DND-41 (cell line): ENCODE measurements at regions not wholly inside any gene's neighbourhood (a gene's known extent, or its start where the extent isn't known, plus 50 kb on each side); places are given as distances from the start of the nearest gene placed in this dataset.
A peak's percentile ranks its signal among the peaks of the same experiment; 100 is the strongest.

ENCODE experiments used
- ATAC-seq: fragments of 200-7000 bp; cut with Tn5 transposase; 3 replicates; pipeline ENCODE4 v1.9.1; 2021; ENCODE audit warnings: low read depth; ENCODE audit not compliant: insufficient read depth
- DNase-seq: peaks from one replicate; pipeline ENCODE4 v3.0.0-alpha.2; 2020
- H2AFZ ChIP-seq: 2 replicates; pipeline ENCODE4 v1.6.0; 2012; ENCODE audit warnings: low read depth, low read length
- H3K27ac ChIP-seq: 2 replicates; pipeline ENCODE4 v1.5.1; 2012; ENCODE audit warnings: low read length, inconsistent platforms
- H3K27me3 ChIP-seq: fragments of 200-600 bp; sonication (generic); 2 replicates; pipeline ENCODE4 v1.6.0; 2012; ENCODE audit warnings: low read length, mild to moderate bottlenecking, inconsistent platforms; ENCODE audit not compliant: insufficient read depth, poor library complexity
- H3K36me3 ChIP-seq: 2 replicates; pipeline ENCODE4 v1.5.1; 2012; ENCODE audit warnings: low read length, inconsistent platforms; ENCODE audit not compliant: insufficient read depth
- H3K4me1 ChIP-seq: 2 replicates; pipeline ENCODE4 v1.5.1; 2012; ENCODE audit warnings: mild to moderate bottlenecking, low read length; ENCODE audit not compliant: insufficient read depth
- H3K4me2 ChIP-seq: 2 replicates; pipeline ENCODE4 v1.6.0; 2012; ENCODE audit warnings: mild to moderate bottlenecking, moderate library complexity, low read length, inconsistent platforms; ENCODE audit not compliant: insufficient read depth
- H3K4me3 ChIP-seq, 2 experiments: fragments of 200-600 bp in 1 of 2; shearing (Covaris generic) in 1 of 2; 2 replicates each; pipeline ENCODE4 v1.5.1; 2012 to 2016; ENCODE audit warnings: inconsistent platforms in 2 of 2, low read length in 2 of 2, mild to moderate bottlenecking in 2 of 2, low read depth in 1 of 2, moderate library complexity in 1 of 2
- H3K79me2 ChIP-seq: 2 replicates; pipeline ENCODE4 v1.6.0; 2012; ENCODE audit warnings: low read length, inconsistent platforms; ENCODE audit not compliant: insufficient read depth
- H3K9ac ChIP-seq: 2 replicates; pipeline ENCODE4 v1.6.0; 2012; ENCODE audit warnings: low read depth, mild to moderate bottlenecking, inconsistent platforms, low read length, moderate library complexity
- H3K9me3 ChIP-seq: 2 replicates; pipeline ENCODE4 v1.5.1; 2012; ENCODE audit warnings: low read length, moderate library complexity, mild to moderate bottlenecking, inconsistent platforms; ENCODE audit not compliant: insufficient read depth, severe bottlenecking
- H4K20me1 ChIP-seq: 2 replicates; pipeline ENCODE4 v1.6.0; 2012; ENCODE audit warnings: low read length; ENCODE audit not compliant: insufficient read depth
- EZH2 ChIP-seq: IDR thresholded peaks from 3 replicates; pipeline ENCODE4 v1.6.1; 2012; ENCODE audit warnings: borderline replicate concordance, low read depth, mild to moderate bottlenecking, moderate library complexity, low read length, inconsistent platforms; ENCODE audit not compliant: severe bottlenecking
- TF ChIP-seq, protein P1 (sequence below): IDR thresholded peaks from 2 replicates; pipeline ENCODE4 v1.5.1; 2012; ENCODE audit warnings: borderline replicate concordance, low read length, moderate library complexity, mild to moderate bottlenecking; ENCODE audit not compliant: poor library complexity, severe bottlenecking; ENCODE audit errors: extremely low read depth

DNA sequence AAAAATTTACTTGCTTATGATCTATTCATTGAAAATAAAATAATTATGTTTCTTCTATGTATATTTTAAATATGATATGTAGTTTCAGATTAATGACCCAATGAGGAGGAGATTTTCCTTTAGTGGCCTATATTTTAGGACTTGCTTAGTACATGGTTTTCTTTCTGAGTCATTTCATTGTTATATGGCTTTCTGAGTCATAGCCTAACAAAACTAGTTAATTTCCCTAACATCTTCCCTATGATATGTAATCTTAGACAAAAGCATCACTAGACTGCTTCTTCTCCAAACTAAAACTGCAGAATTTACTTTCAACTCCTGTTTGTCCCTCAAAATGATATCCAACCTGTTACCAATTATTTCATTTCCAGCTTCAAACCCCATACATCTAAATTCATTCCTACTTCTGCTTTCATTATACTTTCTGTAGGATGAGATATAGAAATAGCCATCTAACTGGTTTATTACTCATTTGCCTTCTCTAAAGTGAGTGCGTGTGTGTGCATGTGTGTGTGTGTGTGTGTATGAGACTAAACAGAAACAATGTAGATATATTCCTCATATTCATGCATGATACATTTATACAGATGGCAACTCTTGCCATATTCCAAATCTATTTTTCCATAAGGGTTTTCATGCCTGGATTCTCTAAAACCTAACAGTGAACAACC lies 915.0 kb upstream of the GBE1 start:
- Histone ChIP-seq H3K79me2 (no peaks in the 10 kb centered on the region), H3K9ac (no peak overlapping the region), H4K20me1 (no peaks in the 10 kb centered on the region), H3K4me3 (no peak overlapping the region), H3K9me3 (no peaks in the 10 kb centered on the region), H2AFZ (no peak overlapping the region), H3K27me3 (no peaks in the 10 kb centered on the region), H3K27ac (no peak overlapping the region), H3K4me1 (no peaks in the 10 kb centered on the region), H3K4me2 (no peak overlapping the region), H3K36me3 (no peaks in the 10 kb centered on the region)
- no peak for TF ChIP-seq EZH2
- TF ChIP-seq, protein P1, sequence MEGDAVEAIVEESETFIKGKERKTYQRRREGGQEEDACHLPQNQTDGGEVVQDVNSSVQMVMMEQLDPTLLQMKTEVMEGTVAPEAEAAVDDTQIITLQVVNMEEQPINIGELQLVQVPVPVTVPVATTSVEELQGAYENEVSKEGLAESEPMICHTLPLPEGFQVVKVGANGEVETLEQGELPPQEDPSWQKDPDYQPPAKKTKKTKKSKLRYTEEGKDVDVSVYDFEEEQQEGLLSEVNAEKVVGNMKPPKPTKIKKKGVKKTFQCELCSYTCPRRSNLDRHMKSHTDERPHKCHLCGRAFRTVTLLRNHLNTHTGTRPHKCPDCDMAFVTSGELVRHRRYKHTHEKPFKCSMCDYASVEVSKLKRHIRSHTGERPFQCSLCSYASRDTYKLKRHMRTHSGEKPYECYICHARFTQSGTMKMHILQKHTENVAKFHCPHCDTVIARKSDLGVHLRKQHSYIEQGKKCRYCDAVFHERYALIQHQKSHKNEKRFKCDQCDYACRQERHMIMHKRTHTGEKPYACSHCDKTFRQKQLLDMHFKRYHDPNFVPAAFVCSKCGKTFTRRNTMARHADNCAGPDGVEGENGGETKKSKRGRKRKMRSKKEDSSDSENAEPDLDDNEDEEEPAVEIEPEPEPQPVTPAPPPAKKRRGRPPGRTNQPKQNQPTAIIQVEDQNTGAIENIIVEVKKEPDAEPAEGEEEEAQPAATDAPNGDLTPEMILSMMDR, result no peak
- DNase-seq, result no peak
- ATAC-seq, result no peak

DNA sequence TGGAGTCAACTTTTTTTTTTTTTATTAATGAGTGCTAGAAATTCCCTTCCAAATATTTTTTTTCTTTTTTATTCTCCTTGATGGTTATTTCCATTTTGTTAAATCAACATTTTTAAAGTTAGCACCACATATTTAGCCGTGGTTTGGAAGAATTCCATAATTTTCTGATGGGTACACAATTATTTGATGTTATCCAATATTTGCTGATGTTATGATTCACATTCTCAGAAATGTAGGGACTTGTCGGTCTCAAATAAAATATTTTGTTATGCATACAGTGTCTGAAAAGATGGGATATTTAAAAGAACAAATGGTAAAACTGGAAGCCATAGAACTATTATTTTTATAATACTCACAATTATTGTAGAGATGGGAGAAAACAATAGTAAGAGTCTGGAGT lies 911.5 kb upstream of the GBE1 start:
- DNase-seq, result no peak
- H3K9me3 ChIP-seq, result no peaks in the 10 kb centered on the region
- no peaks in the 10 kb centered on the region for H3K79me2 ChIP-seq
- H2AFZ ChIP-seq, result no peak overlapping the region
- H3K4me1 ChIP-seq, result no peaks in the 10 kb centered on the region
- H3K9ac ChIP-seq, result no peak overlapping the region
- no peaks in the 10 kb centered on the region for H3K36me3 ChIP-seq
- H3K4me3 ChIP-seq, result no peak overlapping the region
- H3K4me2 ChIP-seq, result no peak overlapping the region
- no peak for ATAC-seq
- no peak overlapping the region for H3K27ac ChIP-seq
- TF ChIP-seq EZH2, result no peak
- TF ChIP-seq, protein P1, result no peak
- no peaks in the 10 kb centered on the region for H4K20me1 ChIP-seq
- H3K27me3 ChIP-seq, result no peaks in the 10 kb centered on the region

GRCh38 chr3:82671466-82671865 lies 910.0 kb upstream of the GBE1 start:
- Histone ChIP-seq H3K4me3 (no peak overlapping the region), H3K4me2 (no peak overlapping the region), H3K27me3 (no peaks in the 10 kb centered on the region), H3K36me3 (no peaks in the 10 kb centered on the region), H4K20me1 (no peaks in the 10 kb centered on the region), H3K9me3 (no peaks in the 10 kb centered on the region), H3K79me2 (no peaks in the 10 kb centered on the region), H3K9ac (no peak overlapping the region), H3K4me1 (no peaks in the 10 kb centered on the region), H2AFZ (peak overlapping the region; percentile 54), H3K27ac (no peak overlapping the region)
- no peak for DNase-seq
- no peak for TF ChIP-seq EZH2
- TF ChIP-seq, protein P1, result no peak
- no peak for ATAC-seq

GRCh38 chr3:82654708-82655107 lies 893.3 kb upstream of the GBE1 start:
- H4K20me1 ChIP-seq, result no peaks in the 10 kb centered on the region

More at GRCh38 chr3:82654708-82655107, 893.3 kb upstream of the GBE1 start:
- H3K36me3 ChIP-seq, result no peaks in the 10 kb centered on the region
- ATAC-seq, result no peak
- no peak overlapping the region for H2AFZ ChIP-seq
- H3K9me3 ChIP-seq, result peaks cover 10% of the 10 kb centered on the region
- H3K27me3 ChIP-seq, result no peaks in the 10 kb centered on the region
- H3K4me1 ChIP-seq, result no peaks in the 10 kb centered on the region
- no peak overlapping the region for H3K9ac ChIP-seq
- TF ChIP-seq, protein P1, result no peak
- TF ChIP-seq EZH2, result no peak
- H3K4me3 ChIP-seq, result no peak overlapping the region
- no peak overlapping the region for H3K27ac ChIP-seq
- no peak overlapping the region for H3K4me2 ChIP-seq
- no peak for DNase-seq
- no peaks in the 10 kb centered on the region for H3K79me2 ChIP-seq
